Testis (tissue), 2 donors: ENCODE measurements at regions not wholly inside any gene's neighbourhood (a gene's known extent, or its start where the extent isn't known, plus 50 kb on each side); places are given as distances from the start of the nearest gene placed in this dataset.

Source experiments
- DNase-seq: peaks from one replicate; pipeline ENCODE4 v3.0.0-alpha.2; 2019
- H3K27ac ChIP-seq, 2 donors: fragments of 200-600 bp; sonication (generic); one replicate each; pipeline ENCODE4 v1.5.1; 2019
- H3K27me3 ChIP-seq: fragments of 200-600 bp; sonication (generic); one replicate; pipeline ENCODE4 v1.5.1; 2019
- H3K36me3 ChIP-seq: fragments of 200-600 bp; sonication (generic); one replicate; pipeline ENCODE4 v1.5.1; 2017; ENCODE audit warnings: low read depth; ENCODE audit errors: missing control alignments
- H3K4me1 ChIP-seq: fragments of 200-600 bp; sonication (generic); one replicate; pipeline ENCODE4 v1.5.1; 2019
- H3K4me3 ChIP-seq, 2 donors: fragments of 200-600 bp; sonication (generic); one replicate each; pipeline ENCODE4 v1.5.1; 2017 to 2019
- H3K9me3 ChIP-seq: fragments of 200-600 bp; sonication (generic); one replicate; pipeline ENCODE4 v1.5.1; 2017
- CTCF ChIP-seq, 3 experiments: fragments of 450-650 bp in 2 of 3; fragments of 200-600 bp in 1 of 3; sonication (generic) in 1 of 3; IDR thresholded peaks; one replicate each; pipeline ENCODE4 v1.5.1; 2016 to 2019; ENCODE audit warnings: antibody characterized with exemption in 3 of 3, mild to moderate bottlenecking in 2 of 3, moderate library complexity in 1 of 3
- POLR2A ChIP-seq: fragments of 450-650 bp; IDR thresholded peaks from one replicate; pipeline ENCODE4 v1.6.1; 2017; ENCODE audit warnings: antibody characterized with exemption, mild to moderate bottlenecking, moderate library complexity
- WGBS, 2 donors: methylation state at CpG; one replicate each; pipeline ENCODE4 v1.1.5; 2018; 5-methylcytosine and 5-hydroxymethylcytosine counted together
- intact Hi-C: fragments of 100-400 bp; cut with DNase I; formaldehyde crosslinking; loops from one replicate; pipeline ENCODE4 v1.15.1; 2023; ENCODE audit warnings: low total_unique reads

DNA sequence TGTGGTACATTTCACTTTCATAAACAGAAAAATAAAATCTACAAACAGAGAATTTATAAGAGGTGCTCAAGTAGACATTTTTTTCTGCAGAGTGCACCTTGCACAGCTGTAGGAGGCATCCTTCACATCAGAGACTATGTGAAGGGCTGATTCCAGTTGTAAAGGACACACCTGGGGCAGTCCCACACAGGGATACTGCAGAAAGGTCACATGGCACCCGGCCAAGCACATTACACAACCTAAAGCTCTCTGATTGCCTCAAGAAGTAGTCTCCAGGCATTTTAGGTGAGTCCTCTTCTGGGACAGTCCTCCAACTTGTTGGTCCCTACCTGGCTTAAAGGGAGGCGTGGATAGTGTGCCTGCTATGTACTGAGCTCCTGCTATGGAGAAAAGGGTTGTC lies 502.9 kb upstream of the NOX3 start:
- no peak for TF ChIP-seq CTCF (IDR thresholded peaks at IDR 0.05)
- TF ChIP-seq POLR2A: no peak
- Histone ChIP-seq H3K4me1 (no peaks in the 10 kb centered on the region), H3K27me3 (no peaks in the 10 kb centered on the region), H3K27ac (no peak overlapping the region), H3K36me3 (no peaks in the 10 kb centered on the region), H3K9me3 (no peaks in the 10 kb centered on the region), H3K4me3 (no peak overlapping the region)
- DNase-seq: no peak
- intact Hi-C loops: no loop called here
- WGBS, 2 donors: 92 to 96% methylated on average over 2 of the region's 2 CpGs

DNA sequence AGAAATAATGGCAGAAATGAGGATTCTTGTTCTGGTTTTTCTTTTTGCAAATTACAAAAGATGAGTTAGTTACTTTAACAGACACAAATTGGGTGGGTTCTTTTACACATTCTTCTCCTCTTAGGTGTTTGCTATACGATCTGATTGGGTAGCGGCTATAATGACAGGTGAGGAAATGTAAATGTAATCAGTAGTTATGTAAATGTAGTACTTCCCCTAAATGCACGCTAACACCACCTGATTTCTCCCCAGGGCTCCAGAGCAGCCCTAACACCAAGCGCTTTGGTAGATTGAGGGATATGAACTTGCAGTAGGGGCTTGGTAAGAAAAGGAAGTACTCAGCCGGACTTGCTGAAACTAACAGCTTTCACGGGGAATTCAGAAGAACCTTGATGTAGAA lies 499.4 kb upstream of the NOX3 start:
- no peak for DNase-seq
- H3K4me3 ChIP-seq: no peak overlapping the region
- H3K27me3 ChIP-seq: no peaks in the 10 kb centered on the region
- intact Hi-C loops: no loop called here
- H3K27ac ChIP-seq: no peak overlapping the region
- WGBS, 2 donors: 80 to 84% methylated on average over 6 of the region's 6 CpGs
- TF ChIP-seq POLR2A (no peak), CTCF (IDR thresholded peaks at IDR 0.05) (no peak)
- no peaks in the 10 kb centered on the region for H3K9me3 ChIP-seq
- H3K36me3 ChIP-seq: no peaks in the 10 kb centered on the region
- H3K4me1 ChIP-seq: no peaks in the 10 kb centered on the region

GRCh38 chr6:155954149-155954548 lies 498.5 kb upstream of the NOX3 start:
- Histone ChIP-seq H3K9me3 (no peaks in the 10 kb centered on the region), H3K4me1 (no peaks in the 10 kb centered on the region), H3K36me3 (no peaks in the 10 kb centered on the region), H3K27me3 (no peaks in the 10 kb centered on the region), H3K4me3 (no peak overlapping the region), H3K27ac (no peak overlapping the region)
- WGBS, 2 donors: 91% methylated on average over 7 of the region's 7 CpGs
- intact Hi-C loops: no loop called here
- TF ChIP-seq CTCF (IDR thresholded peaks at IDR 0.05) (no peak), POLR2A (no peak)
- no peak for DNase-seq

- intact Hi-C loops: no loop called here
- no peak overlapping the region for H3K4me3 ChIP-seq
- WGBS, 2 donors: 88 to 96% methylated on average over 3 of the region's 3 CpGs
- H3K4me1 ChIP-seq: no peaks in the 10 kb centered on the region
- no peaks in the 10 kb centered on the region for H3K9me3 ChIP-seq
- DNase-seq: no peak
- no peaks in the 10 kb centered on the region for H3K27me3 ChIP-seq
- no peaks in the 10 kb centered on the region for H3K36me3 ChIP-seq
- H3K27ac ChIP-seq: no peak overlapping the region
- TF ChIP-seq CTCF (IDR thresholded peaks at IDR 0.05) (no peak), POLR2A (no peak)
Measured at GRCh38 chr6:155949256-155949655, 493.6 kb upstream of the NOX3 start.

- no peaks in the 10 kb centered on the region for H3K4me1 ChIP-seq
- no peaks in the 10 kb centered on the region for H3K9me3 ChIP-seq
- no peak for DNase-seq
- no peak overlapping the region for H3K27ac ChIP-seq
- H3K27me3 ChIP-seq: no peaks in the 10 kb centered on the region
- TF ChIP-seq POLR2A: no peak
- TF ChIP-seq CTCF (IDR thresholded peaks at IDR 0.05): no peak
- intact Hi-C loops: no loop called here
- H3K4me3 ChIP-seq: no peak overlapping the region
- WGBS, 2 donors: 100% methylated on average over 4 of the region's 4 CpGs; no CpG with 5 or more reads in 1 of the 2 donors
- H3K36me3 ChIP-seq: no peaks in the 10 kb centered on the region
Measured at GRCh38 chr6:155946860-155947259, 491.2 kb upstream of the NOX3 start.
